Osteoblast (primary cell): ENCODE measurements at regions not wholly inside any gene's neighbourhood (a gene's known extent, or its start where the extent isn't known, plus 50 kb on each side); places are given as distances from the start of the nearest gene placed in this dataset.

Source experiments
- DNase-seq: peaks from one replicate; pipeline ENCODE4 v3.0.0; 2011; ENCODE audit warnings: low spot score, mixed read lengths; ENCODE audit not compliant: insufficient read length; ENCODE audit errors: missing footprints
- H2AFZ ChIP-seq: 2 replicates; pipeline ENCODE4 v1.6.0; 2011; ENCODE audit warnings: mild to moderate bottlenecking, low read length
- H3K27ac ChIP-seq: 2 replicates; pipeline ENCODE4 v1.5.1; 2011; ENCODE audit warnings: mild to moderate bottlenecking, low read depth, low read length, moderate library complexity
- H3K27me3 ChIP-seq: 2 replicates; pipeline ENCODE4 v1.6.0; 2012; ENCODE audit warnings: mild to moderate bottlenecking, control low read depth, inconsistent platforms, low read length, moderate library complexity; ENCODE audit not compliant: insufficient read depth
- H3K36me3 ChIP-seq: 2 replicates; pipeline ENCODE4 v1.5.1; 2011; ENCODE audit warnings: mild to moderate bottlenecking, low read length, control low read depth, moderate library complexity; ENCODE audit not compliant: insufficient read depth
- H3K4me1 ChIP-seq: 2 replicates; pipeline ENCODE4 v1.5.1; 2011; ENCODE audit warnings: mild to moderate bottlenecking, low read length, control low read depth, moderate library complexity; ENCODE audit not compliant: insufficient read depth
- H3K4me2 ChIP-seq: 2 replicates; pipeline ENCODE4 v1.6.0; 2011; ENCODE audit warnings: mild to moderate bottlenecking, low read length; ENCODE audit not compliant: insufficient read depth
- H3K4me3 ChIP-seq: fragments of 200-600 bp; sonication (generic); 3 replicates; pipeline ENCODE4 v1.5.1; 2012; ENCODE audit warnings: mild to moderate bottlenecking, low read length, inconsistent platforms; ENCODE audit not compliant: insufficient read depth
- H3K79me2 ChIP-seq: 2 replicates; pipeline ENCODE4 v1.6.0; 2012; ENCODE audit warnings: mild to moderate bottlenecking, low read length, control low read depth, inconsistent platforms; ENCODE audit not compliant: insufficient read depth
- H3K9me3 ChIP-seq: 2 replicates; pipeline ENCODE4 v1.5.1; 2011; ENCODE audit warnings: low read depth, low read length, control low read depth
- H4K20me1 ChIP-seq: 2 replicates; pipeline ENCODE4 v1.6.0; 2012; ENCODE audit warnings: mild to moderate bottlenecking, low read length, control low read depth; ENCODE audit not compliant: insufficient read depth
- CTCF ChIP-seq: IDR thresholded peaks from 2 replicates; pipeline ENCODE4 v1.5.1; 2011; ENCODE audit warnings: mild to moderate bottlenecking, low read depth, low read length, moderate library complexity; ENCODE audit errors: extremely low read depth

GRCh38 chr10:23702977-23703414 is 264.1 kb downstream of the OTUD1 start:
- no peaks in the 10 kb centered on the region for H3K27me3 ChIP-seq
- H3K9me3 ChIP-seq, result no peaks in the 10 kb centered on the region
- TF ChIP-seq CTCF, result peak; percentile 60
- H3K79me2 ChIP-seq, result no peaks in the 10 kb centered on the region
- no peaks in the 10 kb centered on the region for H3K36me3 ChIP-seq
- H3K4me3 ChIP-seq, result no peak overlapping the region
- no peak overlapping the region for H2AFZ ChIP-seq
- no peak overlapping the region for H3K27ac ChIP-seq
- H3K4me1 ChIP-seq, result no peaks in the 10 kb centered on the region
- H3K4me2 ChIP-seq, result no peak overlapping the region
- no peak for DNase-seq
- no peaks in the 10 kb centered on the region for H4K20me1 ChIP-seq

GRCh38 chr10:23715363-23715762 is 276.5 kb downstream of the OTUD1 start:
- no peak overlapping the region for H3K4me2 ChIP-seq
- H3K79me2 ChIP-seq, result no peaks in the 10 kb centered on the region
- DNase-seq, result no peak
- H4K20me1 ChIP-seq, result no peaks in the 10 kb centered on the region
- H2AFZ ChIP-seq, result no peak overlapping the region
- H3K36me3 ChIP-seq, result no peaks in the 10 kb centered on the region
- no peaks in the 10 kb centered on the region for H3K4me1 ChIP-seq
- no peak for TF ChIP-seq CTCF
- H3K4me3 ChIP-seq, result no peak overlapping the region
- no peaks in the 10 kb centered on the region for H3K27me3 ChIP-seq
- H3K27ac ChIP-seq, result no peak overlapping the region
- H3K9me3 ChIP-seq, result no peaks in the 10 kb centered on the region

- H3K36me3 ChIP-seq, result no peaks in the 10 kb centered on the region
- no peaks in the 10 kb centered on the region for H3K4me1 ChIP-seq
- H4K20me1 ChIP-seq, result no peaks in the 10 kb centered on the region
- H3K79me2 ChIP-seq, result no peaks in the 10 kb centered on the region
- no peak for DNase-seq
- H3K27ac ChIP-seq, result no peak overlapping the region
- no peak overlapping the region for H3K4me3 ChIP-seq
- no peak overlapping the region for H3K4me2 ChIP-seq
- H3K27me3 ChIP-seq, result no peaks in the 10 kb centered on the region
- H2AFZ ChIP-seq, result no peak overlapping the region
- no peak for TF ChIP-seq CTCF
- H3K9me3 ChIP-seq, result no peaks in the 10 kb centered on the region
These were observed 279.0 kb downstream of the OTUD1 start for GRCh38 chr10:23717913-23718312.

GRCh38 chr10:23718946-23719345 is 280.1 kb downstream of the OTUD1 start:
- no peak for DNase-seq
- H3K9me3 ChIP-seq, result no peaks in the 10 kb centered on the region
- no peak overlapping the region for H3K27ac ChIP-seq
- H3K4me2 ChIP-seq, result no peak overlapping the region
- H3K27me3 ChIP-seq, result no peaks in the 10 kb centered on the region
- no peak for TF ChIP-seq CTCF
- H3K36me3 ChIP-seq, result no peaks in the 10 kb centered on the region
- H2AFZ ChIP-seq, result no peak overlapping the region
- H3K4me3 ChIP-seq, result no peak overlapping the region
- no peaks in the 10 kb centered on the region for H3K79me2 ChIP-seq
- H3K4me1 ChIP-seq, result no peaks in the 10 kb centered on the region
- H4K20me1 ChIP-seq, result no peaks in the 10 kb centered on the region
